Upper lobe of right lung (tissue), 1 donor: ENCODE measurements at regions not wholly inside any gene's neighbourhood (a gene's known extent, or its start where the extent isn't known, plus 50 kb on each side); places are given as distances from the start of the nearest gene placed in this dataset.

Experiments used
- ATAC-seq: fragments of 200-7000 bp; cut with Tn5 transposase; one replicate; pipeline ENCODE4 v1.9.1; 2020; ENCODE audit warnings: mild to moderate bottlenecking, moderate library complexity
- DNase-seq: peaks from one replicate; pipeline ENCODE4 v3.0.0-alpha.2; 2020
- H3K27ac ChIP-seq: fragments of 200-600 bp; one replicate; pipeline ENCODE4 v1.8.0; 2022
- H3K27me3 ChIP-seq: fragments of 200-600 bp; one replicate; pipeline ENCODE4 v1.8.0; 2022; ENCODE audit warnings: mild to moderate bottlenecking
- H3K36me3 ChIP-seq: fragments of 200-600 bp; one replicate; pipeline ENCODE4 v1.8.0; 2022
- H3K4me1 ChIP-seq: fragments of 200-600 bp; one replicate; pipeline ENCODE4 v1.8.0; 2022
- H3K4me3 ChIP-seq: fragments of 200-600 bp; one replicate; pipeline ENCODE4 v1.8.0; 2022; ENCODE audit warnings: mild to moderate bottlenecking
- H3K9me3 ChIP-seq: fragments of 200-600 bp; one replicate; pipeline ENCODE4 v1.8.0; 2022
- CTCF ChIP-seq: fragments of 200-600 bp; IDR thresholded peaks from one replicate; pipeline ENCODE4 v1.8.0; 2022; ENCODE audit warnings: antibody characterized with exemption
- intact Hi-C: fragments of 100-400 bp; cut with DNase I; formaldehyde crosslinking; loops from one replicate; pipeline ENCODE4 v1.11.0; 2022
- donor health status: DM: no; HTN: yes; CAD: no; lungs with severe emphysema.

DNA sequence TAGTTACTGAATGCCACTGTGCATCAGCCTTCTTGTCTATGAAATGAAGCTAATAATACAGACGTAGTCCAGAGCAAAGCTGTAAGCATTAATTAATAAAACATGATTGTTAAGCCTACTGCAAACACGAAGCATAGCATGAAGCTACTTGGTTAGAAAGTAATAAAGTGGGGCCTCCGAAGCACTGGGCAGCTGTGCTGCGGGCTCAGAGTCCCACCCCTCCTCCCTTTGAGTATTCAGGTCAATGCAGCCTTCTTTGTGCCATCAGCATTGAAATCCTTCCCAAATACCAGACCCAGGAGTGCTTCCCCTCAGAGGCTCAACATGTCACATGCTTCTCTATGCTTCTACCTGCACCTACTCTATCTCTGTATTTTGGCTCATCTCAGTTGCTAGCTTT lies 1112.6 kb downstream of the IGSF11 start:
- DNase-seq (no peak), ATAC-seq (no peak)
- H3K27me3 ChIP-seq: no peaks in the 10 kb centered on the region
- no peaks in the 10 kb centered on the region for H3K36me3 ChIP-seq
- H3K4me3 ChIP-seq: no peak overlapping the region
- H3K9me3 ChIP-seq: no peaks in the 10 kb centered on the region
- H3K27ac ChIP-seq: no peak overlapping the region
- TF ChIP-seq CTCF: no peak
- intact Hi-C loops: no loop called here
- H3K4me1 ChIP-seq: no peaks in the 10 kb centered on the region

DNA sequence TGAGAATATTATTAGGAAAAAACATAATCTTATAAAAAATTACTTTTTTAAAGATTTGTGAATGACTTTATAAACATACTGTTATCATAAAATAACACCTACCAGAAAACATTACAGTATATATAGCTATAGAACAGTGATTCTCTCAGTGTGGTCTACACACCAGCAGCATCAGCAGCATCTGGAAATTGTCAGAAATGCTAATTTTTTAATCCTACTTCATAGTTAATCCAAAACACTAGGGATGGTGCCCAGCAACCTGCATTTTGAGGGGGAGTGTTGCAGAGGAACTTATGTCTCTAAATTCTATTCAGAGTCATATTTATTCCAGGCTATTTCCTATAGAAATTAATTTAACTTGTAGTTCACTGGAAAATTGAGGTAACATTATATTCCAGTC lies 1107.8 kb downstream of the IGSF11 start:
- TF ChIP-seq CTCF: no peak
- Histone ChIP-seq H3K4me3 (no peak overlapping the region), H3K9me3 (no peaks in the 10 kb centered on the region), H3K36me3 (no peaks in the 10 kb centered on the region), H3K27ac (no peak overlapping the region), H3K27me3 (no peaks in the 10 kb centered on the region), H3K4me1 (no peaks in the 10 kb centered on the region)
- DNase-seq: no peak
- no peak for ATAC-seq
- intact Hi-C loops: no loop called here

GRCh38 chr3:117927825-117928224 lies 1106.8 kb downstream of the IGSF11 start:
- intact Hi-C loops: no loop called here
- no peaks in the 10 kb centered on the region for H3K9me3 ChIP-seq
- DNase-seq (no peak), ATAC-seq (no peak)
- H3K27me3 ChIP-seq: no peaks in the 10 kb centered on the region
- TF ChIP-seq CTCF: no peak
- H3K36me3 ChIP-seq: no peaks in the 10 kb centered on the region
- no peak overlapping the region for H3K4me3 ChIP-seq
- H3K27ac ChIP-seq: no peak overlapping the region
- no peaks in the 10 kb centered on the region for H3K4me1 ChIP-seq

DNA sequence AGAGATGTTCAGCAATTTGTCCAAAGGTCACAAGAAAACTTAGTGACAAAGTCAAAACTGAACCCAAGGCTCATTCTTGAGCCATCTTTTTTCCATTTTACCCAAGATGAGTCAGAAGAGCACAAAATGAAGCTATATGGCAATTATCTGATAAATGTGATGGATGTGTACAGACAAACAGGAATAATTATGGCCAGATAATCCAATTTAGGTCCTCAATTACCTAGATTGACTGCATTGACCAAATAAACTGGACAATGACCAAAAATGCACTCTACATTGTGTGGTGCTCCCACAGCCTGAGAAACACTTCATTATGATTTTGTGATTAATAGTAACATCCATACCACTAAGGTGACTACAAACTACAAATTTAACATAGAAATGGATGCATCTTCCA lies 1105.8 kb downstream of the IGSF11 start:
- H3K4me3 ChIP-seq: no peak overlapping the region
- no peaks in the 10 kb centered on the region for H3K9me3 ChIP-seq
- H3K4me1 ChIP-seq: no peaks in the 10 kb centered on the region
- H3K27ac ChIP-seq: no peak overlapping the region
- no peaks in the 10 kb centered on the region for H3K27me3 ChIP-seq
- no peak for TF ChIP-seq CTCF
- no peaks in the 10 kb centered on the region for H3K36me3 ChIP-seq
- DNase-seq: no peak
- no peak for ATAC-seq
- intact Hi-C loops: no loop called here

DNA sequence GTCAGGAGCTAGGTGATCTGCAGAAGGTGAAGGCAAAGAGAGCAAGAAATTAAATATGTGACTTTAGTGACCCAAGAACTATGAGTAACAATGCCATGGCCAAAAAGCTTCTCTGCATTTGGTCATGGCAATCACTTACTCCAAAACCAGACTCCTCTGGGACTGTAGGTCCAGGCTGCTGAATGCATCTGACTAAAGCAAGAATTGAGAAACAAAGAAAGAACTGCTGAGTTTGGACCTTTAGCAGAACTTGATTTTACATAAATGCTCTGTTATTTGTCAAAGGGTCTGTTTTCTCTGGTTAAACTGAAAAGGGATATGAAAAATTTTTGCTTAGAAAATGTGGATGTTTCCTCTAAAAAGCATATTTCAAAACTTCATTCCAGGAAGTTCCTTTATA lies 1102.2 kb downstream of the IGSF11 start:
- intact Hi-C loops: no loop called here
- DNase-seq: no peak
- no peak for TF ChIP-seq CTCF
- no peaks in the 10 kb centered on the region for H3K9me3 ChIP-seq
- H3K36me3 ChIP-seq: no peaks in the 10 kb centered on the region
- H3K4me3 ChIP-seq: no peak overlapping the region
- no peaks in the 10 kb centered on the region for H3K27me3 ChIP-seq
- H3K27ac ChIP-seq: no peak overlapping the region
- no peak for ATAC-seq
- no peaks in the 10 kb centered on the region for H3K4me1 ChIP-seq

DNA sequence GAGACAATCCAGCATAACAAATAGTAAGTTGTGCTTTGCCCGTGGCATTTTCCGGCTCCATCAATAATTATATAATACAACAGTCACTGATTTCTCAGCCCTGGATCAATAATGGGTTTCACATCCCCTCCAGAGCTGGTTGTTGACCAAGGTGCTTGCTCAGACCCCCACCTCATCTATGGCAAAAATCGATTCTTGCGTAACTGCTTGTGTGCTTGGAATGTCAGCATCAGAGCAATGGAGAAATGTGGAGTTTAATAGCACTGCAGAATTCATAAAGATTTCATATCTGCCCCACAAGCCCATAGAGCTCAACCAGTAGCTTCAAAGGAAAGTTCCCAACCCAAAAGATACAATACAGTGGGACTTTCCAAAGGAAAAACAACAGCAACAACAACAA lies 1098.5 kb downstream of the IGSF11 start:
- intact Hi-C loops: no loop called here
- Histone ChIP-seq H3K27ac (no peak overlapping the region), H3K36me3 (no peaks in the 10 kb centered on the region), H3K9me3 (no peaks in the 10 kb centered on the region), H3K4me3 (no peak overlapping the region), H3K27me3 (no peaks in the 10 kb centered on the region), H3K4me1 (no peaks in the 10 kb centered on the region)
- no peak for TF ChIP-seq CTCF
- ATAC-seq (no peak), DNase-seq (no peak)
